ENCODE measurements at regions not wholly inside any gene's neighbourhood (a gene's known extent, or its start where the extent isn't known, plus 50 kb on each side); places are given as distances from the start of the nearest gene placed in this dataset.

DNA sequence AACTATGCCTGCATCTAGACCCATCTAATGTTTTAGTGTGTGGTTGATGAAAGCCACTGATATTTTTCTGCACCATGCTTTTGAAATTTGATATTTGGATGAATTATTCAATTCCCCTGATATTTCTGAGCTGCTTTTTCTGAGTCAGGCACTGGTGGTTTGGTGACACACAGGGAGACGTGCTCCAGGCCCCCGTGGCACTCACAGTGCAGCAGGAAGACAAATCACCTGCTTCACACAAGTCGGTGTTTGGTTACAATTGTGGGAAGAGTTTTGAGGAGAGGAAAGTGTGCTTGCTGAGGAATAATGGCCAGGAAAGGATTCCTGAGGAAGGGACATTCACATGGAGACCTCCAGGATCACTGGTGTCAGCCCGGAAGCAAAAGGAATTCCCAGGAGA lies 179.7 kb downstream of the ACKR3 start:
- intact Hi-C loops (cut with DNase I): loop anchor here (5.0 to 10.0 kb wide), 2 partner anchors 62 to 235 kb away; no protein-coding TSS in a partner anchor
- no peak for ATAC-seq
- no peak for DNase-seq (ENCODE audit: missing footprints)

DNA sequence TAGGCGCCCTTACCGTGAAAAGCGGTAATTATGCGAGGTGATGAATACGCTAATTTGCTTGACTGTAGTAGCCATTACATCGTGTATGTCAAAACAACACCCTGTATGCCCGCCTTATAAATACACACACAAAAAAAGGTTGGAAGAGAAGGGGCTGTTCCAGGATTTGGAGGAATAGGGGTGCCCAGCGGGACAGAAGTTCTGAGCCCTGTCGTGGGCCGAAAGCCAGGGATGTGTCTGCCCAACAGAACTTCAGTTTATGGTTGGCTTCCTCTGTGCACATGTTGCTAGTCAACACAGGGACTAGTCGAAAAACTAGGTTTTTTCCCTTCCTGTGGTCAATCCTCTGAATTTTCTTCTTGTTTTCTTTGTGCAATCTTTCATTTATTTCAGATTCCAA lies 182.5 kb downstream of the ACKR3 start:
- DNase-seq (ENCODE audit: missing footprints) (no peak), ATAC-seq (no peak)
- intact Hi-C loops (cut with DNase I): no loop called here

DNA sequence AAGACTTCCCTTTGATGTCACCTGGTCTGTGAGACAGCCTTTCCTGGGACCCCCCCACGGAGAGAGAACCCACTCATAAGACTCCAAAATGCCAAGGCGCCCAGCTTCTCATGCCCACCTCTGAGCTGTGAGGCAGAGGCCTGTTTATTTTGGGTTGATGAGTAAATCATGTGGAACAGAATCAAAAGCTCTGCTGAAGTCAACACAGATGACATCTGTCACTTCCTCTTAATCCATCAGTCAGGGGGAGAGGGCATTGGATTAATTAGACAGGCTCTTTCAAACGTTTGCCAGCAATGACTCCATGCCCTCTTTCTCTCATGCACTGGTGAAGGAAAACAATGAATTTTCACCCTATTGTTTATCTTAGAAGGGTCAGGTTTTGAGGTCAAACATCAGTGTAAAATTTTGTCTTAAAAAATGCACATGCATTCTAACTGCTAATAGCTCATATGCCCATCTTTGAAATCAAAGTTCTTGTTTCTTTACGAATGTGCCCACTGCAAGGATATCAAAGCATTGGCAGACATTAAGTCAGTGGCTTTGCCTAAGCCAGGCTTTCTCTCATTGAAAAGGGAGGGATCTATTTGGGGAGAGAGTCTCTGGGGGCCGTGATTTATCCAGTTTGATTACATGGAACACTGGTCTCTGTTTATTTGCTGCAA lies 184.1 kb downstream of the ACKR3 start:
- intact Hi-C loops (cut with DNase I): no loop called here
- ATAC-seq (no peak), DNase-seq (ENCODE audit: missing footprints) (no peak)

DNA sequence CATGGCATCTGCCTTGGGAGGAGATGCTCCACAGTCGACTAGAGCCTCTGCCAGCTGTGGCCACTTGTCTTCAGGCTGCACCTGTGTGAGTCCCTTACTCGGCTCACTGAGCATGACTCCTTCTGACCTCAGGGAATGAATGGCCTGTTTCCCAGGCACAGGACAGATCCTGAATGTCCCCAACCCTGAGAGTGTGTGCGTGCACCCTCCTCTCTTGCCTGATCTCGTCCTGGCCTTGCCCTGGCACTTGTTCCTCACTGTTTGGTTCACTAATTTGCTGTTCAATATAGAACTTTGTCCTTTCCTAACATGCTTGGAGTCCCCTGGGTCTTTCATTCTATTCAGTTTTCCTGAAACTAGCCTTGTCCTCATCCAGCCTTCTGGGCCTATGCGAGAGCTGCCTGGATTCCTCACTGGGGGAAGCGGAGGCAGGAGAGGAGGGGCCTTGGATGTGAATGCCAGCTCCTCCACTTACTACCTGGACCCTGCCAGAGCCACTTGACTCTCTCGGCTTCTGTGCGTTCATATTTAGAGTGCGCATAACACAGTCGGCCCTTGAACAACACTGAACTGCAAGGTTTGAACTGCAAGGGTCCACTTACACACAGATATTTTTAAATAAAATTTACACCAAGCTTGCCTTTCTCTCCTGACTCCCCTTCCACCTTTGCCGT lies 184.8 kb downstream of the ACKR3 start:
- DNase-seq (ENCODE audit: missing footprints): no peak
- intact Hi-C loops (cut with DNase I): no loop called here
- no peak for ATAC-seq

DNA sequence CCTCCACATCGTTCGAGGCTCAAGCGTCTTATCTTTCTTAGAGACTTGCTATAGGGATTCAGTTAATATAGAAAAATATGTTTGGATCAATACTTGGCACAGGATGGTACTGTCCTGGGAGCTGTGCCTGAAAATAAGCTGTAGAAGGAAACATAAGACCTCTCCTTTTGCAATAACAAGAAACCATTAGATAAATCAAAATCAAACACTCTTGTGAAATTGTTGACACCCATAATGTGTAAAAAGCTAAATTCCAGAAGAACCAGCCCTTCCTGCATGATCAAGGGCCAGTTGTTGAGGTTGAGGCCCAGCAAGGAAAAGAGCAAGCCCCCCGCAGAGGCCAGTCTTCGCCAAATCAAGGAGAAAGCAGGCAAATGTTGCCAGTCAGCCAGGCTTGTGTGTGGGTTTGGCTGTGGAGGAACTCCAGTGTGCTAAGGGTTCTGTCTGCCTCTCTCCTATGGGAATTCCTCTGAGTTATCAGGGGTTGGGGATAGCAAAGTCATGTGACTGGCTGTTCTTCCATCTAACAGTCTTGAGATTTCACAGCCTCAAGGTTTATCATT lies 185.7 kb downstream of the ACKR3 start:
- ATAC-seq (no peak), DNase-seq (ENCODE audit: missing footprints) (no peak)
- intact Hi-C loops (cut with DNase I): no loop called here

DNA sequence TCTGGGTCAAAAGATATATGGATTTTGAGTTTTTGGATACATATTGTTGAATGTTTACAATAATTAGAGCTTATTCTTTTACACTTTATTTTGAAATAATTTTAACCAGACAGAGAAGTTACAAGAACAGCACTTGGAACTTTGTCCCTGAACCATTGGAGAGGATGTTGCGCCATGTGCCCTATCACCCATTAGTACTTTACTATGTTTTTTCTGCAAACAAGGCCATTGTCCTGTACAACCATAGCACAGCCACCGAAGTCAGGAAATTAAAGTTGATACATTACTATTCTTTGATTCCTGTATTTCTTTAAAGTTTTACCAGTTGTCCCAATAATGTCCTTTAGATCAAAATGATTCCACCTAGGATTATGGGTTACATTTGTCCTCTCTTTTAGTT lies 188.8 kb downstream of the ACKR3 start:
- DNase-seq (ENCODE audit: missing footprints) (no peak), ATAC-seq (no peak)
- intact Hi-C loops (cut with DNase I): no loop called here

DNA sequence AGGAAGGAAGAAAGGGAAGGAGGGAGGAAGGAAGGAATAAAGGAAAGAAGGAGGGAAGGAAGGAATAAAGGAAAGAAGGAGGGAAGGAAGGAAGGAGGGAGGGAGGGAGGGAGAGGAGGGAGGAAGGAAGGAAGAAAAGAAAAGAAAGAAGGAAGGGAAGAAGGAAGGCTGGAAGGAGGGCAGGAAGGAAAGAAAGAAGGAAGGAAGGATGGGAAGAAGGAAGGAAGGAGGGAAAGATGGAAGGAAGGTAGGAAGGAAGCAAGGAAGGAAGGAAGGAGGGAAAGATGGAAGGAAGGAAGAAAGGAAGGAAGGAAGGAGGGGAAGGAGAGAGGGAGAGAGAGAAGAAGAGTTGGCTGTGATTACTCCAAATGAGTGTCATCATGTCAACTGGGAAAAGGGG lies 190.6 kb downstream of the ACKR3 start:
- DNase-seq (ENCODE audit: missing footprints) (no peak), ATAC-seq (no peak)
- intact Hi-C loops (cut with DNase I): no loop called here

DNA sequence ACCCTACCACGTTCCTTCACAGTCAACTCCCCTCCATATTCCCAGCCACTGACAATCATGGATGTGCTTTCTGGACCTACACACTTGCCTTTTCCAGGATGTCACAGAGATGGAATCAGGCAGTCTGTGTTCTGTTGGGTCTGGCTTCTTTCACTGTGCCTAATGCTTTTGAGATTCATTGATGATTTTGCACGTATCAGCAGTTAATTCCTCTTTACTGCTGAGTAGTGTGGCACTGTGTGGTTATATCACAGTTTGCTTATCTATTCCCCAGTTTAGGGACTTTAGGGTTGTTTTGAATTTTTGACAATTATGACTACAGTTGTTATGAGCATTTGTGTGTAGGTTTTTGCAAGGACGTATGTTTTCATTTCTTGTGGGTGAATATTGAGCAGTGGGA lies 191.7 kb downstream of the ACKR3 start:
- intact Hi-C loops (cut with DNase I): no loop called here
- ATAC-seq (no peak), DNase-seq (ENCODE audit: missing footprints) (no peak)

DNA sequence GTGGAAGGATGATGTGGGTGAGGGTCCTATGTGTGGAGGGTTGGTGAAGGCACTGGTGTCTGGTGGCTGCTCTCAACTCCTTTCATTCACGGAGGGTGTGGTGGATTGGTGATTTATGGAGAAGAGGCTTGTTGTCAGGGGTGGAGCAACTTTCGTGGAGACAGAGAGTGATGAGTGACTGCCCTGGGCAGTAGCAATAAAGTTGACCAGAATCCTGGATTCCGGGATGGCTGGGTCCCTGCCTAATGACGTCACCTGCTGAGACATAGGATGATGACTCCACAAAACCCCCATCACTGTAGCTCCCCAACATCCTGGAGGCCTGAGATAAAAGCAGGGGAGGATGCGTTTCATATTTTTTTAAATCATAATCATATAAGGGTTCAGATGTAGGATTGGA lies 193.0 kb downstream of the ACKR3 start:
- no peak for DNase-seq (ENCODE audit: missing footprints)
- intact Hi-C loops (cut with DNase I): no loop called here
- ATAC-seq: no peak

DNA sequence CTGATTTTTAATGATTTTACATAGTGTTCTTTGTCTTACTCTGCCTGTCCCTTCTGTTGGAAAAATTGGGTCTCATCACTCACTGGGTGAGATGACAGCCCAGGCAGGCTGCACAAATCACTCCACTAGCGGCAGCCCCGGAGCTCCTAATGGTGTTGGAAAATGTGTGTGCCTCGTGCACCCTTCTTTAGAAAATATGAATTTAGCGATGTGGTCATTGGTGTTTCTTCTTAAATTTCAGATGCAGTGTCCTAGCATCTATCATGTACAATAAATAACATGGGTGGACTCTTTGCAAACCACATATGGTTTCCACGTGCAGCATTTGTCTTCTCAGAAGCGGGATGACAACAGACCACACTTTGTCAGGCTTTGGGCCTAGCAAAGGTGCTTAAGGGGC lies 194.2 kb downstream of the ACKR3 start:
- no peak for ATAC-seq
- DNase-seq (ENCODE audit: missing footprints): no peak
- intact Hi-C loops (cut with DNase I): no loop called here

DNA sequence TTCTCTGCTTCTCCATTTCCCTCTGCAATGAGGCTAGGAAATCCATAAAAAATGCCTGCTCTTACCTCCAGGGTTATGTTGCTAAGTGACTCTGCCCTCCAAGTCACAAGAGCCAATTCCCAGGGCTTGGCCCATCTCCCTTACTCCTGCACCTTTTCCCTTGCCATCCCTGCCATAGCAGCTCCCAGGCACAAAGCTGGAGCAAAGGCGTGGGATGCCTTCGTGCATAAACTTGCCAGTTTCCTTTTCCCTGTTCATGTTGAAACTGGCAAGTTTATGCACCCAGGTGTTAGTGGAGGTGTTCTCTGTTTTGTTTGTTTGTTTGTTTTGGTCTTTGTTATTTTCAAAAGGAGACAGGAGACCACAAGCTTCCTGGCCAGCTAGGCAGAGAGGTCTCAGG lies 195.1 kb downstream of the ACKR3 start:
- DNase-seq (ENCODE audit: missing footprints) (no peak), ATAC-seq (no peak)
- intact Hi-C loops (cut with DNase I): no loop called here

DNA sequence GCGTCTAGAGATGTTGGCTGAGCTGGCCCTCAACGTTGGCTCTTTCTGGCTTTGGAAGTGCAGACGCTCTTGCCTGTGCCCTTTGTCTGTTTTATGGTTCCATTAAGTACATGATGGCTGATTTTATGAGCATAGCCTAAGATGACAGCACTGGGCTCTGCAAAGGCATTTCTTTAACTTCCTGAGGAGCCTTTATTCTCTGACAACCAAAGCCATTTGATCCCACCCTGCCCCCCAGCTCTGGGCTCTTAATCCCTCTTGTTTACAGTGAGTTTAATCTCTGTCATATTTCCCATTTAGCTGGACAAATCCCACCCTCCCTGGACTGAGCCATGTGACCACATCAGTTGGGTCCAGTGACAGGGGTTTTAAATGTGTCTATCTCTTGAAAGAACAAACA lies 195.9 kb downstream of the ACKR3 start:
- intact Hi-C loops (cut with DNase I): no loop called here
- ATAC-seq: no peak
- no peak for DNase-seq (ENCODE audit: missing footprints)

DNA sequence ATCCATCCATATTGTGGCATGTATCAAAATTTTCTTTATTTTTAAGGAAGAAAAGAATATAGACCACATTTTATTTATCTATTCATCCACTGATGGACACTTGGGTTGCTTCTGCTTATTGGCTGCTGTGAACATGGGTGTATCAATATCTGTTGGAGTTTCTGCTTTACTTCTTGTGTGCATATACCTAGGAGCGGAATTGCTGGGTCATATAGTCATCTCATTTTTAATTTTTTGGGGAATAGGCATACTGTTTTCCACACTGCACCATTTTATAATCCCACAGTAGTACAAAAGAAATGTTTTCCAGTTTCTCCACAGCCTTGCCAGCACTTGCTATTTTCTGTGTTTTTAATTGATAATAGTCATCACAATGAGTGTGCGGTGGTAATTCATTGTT lies 197.2 kb downstream of the ACKR3 start:
- no peak for ATAC-seq
- intact Hi-C loops (cut with DNase I): no loop called here
- no peak for DNase-seq (ENCODE audit: missing footprints)

DNA sequence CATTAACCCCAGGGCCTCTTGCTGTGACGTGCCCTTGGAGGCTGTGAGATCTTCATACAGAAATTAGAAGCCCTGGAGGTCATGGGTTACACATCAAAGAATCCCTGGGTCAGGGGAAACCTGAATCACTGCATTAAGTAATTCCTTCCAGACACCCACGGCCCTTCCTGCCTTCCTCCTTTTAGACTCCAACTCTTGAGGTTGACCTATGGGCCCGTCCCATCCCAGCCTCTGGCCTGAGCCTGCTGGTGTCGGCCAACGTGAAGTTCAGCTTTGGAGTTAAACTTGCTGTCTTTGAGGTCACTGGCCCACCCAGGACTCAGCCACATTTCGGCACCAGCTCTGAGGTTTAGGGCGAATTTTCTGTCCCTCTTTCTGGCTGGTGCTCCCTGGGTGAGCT lies 198.3 kb downstream of the ACKR3 start:
- ATAC-seq (no peak), DNase-seq (ENCODE audit: missing footprints) (no peak)
- intact Hi-C loops (cut with DNase I): no loop called here

DNA sequence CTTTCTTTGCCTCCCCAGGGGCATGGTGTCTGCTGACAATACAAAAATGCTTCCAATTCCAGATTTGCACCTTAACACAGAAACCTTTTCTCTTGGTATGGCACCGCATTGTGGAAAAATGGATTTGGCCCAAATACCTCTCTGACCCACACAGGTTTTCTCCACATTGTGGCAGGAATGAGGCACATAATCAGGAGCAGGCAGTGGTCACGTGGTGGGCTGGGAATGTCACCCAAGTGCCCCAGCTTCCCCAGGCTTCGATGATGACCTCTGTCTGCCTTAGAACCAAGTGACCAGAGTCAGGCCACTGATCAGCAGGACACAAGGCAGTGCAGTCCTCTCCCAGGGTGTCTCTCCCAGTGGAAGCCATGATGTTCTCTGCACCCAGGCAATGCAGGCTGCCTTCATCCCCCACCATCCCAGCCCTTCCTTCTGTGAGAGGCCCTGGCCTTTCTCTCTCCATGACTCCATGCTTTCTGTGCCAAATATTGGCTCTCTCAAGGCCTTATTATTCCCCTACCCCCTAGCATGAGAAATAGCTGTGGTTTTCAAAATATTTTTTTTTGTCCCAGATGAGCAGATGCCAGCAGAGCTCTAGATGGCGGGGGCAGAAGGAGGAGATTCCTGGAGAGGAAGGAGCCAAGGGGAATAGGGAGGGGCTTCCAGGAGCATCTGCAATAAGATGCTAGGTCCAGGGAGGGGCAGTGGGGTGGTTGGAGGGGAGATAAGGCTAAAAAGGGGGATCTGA lies 198.9 kb downstream of the ACKR3 start:
- intact Hi-C loops (cut with DNase I): no loop called here
- DNase-seq (ENCODE audit: missing footprints) (no peak), ATAC-seq (no peak)

DNA sequence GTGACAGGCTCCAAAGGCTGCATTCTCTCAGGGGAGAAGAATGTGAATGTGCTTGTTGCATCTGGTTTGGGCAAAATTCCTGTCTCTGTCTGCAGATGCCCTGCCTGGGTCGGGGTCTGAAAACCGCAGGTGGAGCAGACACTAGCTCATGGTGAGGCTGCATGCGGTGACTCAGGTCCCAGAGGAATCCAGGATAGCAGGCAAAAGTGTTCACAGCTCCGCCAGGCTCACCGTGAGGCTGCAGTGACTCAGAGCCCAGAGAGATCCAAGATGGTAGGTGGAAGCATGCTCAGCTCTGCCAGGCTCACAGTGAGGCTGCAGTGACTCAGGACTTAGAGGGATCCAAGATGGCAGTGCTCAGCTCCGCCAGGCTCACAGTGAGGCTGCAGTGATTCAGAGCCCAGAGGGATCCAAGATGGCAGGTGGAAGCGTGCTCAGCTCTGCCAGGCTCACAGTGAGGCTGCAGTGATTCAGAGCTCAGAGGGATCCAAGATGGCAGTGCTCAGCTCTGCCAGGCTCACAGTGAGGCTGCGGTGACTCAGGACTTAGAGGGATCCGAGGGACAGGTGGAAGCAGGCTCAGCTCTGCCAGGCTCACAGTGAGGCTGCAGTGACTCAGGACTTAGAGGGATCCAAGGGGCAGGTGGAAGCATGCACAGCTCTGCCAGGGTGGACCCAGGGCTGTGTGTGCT lies 200.5 kb downstream of the ACKR3 start:
- no peak for ATAC-seq
- intact Hi-C loops (cut with DNase I): no loop called here
- DNase-seq (ENCODE audit: missing footprints): no peak

DNA sequence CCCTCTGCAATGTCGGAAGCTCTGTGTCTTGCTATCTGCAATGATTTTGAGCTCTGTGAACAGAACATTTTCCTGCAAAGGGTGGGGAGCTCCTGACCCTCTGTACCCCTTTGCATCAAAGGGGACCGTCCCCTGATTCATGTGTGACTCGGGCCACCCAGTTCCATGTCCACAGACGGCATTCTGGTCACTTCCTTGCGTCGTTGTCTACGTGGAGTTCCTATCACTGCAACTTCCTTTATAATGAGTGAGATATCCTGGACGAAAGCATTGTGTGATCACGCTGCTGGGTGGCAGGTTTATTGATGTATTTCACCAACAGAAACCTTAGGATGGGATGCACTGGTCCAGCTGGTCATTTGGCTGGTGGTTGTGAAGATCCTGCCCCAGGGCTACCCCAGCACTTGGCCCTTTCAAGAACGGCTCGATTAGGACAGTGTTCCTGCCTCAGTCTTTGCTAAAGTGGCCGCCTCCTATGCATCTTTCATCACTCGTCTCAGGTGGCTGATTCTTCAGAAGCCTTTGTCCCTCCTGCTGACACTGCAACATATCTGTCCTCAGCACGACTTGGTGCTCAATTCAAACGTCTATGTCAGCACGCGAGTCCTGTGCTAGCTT lies 202.7 kb downstream of the ACKR3 start:
- intact Hi-C loops (cut with DNase I): no loop called here
- ATAC-seq (no peak), DNase-seq (ENCODE audit: missing footprints) (no peak)

DNA sequence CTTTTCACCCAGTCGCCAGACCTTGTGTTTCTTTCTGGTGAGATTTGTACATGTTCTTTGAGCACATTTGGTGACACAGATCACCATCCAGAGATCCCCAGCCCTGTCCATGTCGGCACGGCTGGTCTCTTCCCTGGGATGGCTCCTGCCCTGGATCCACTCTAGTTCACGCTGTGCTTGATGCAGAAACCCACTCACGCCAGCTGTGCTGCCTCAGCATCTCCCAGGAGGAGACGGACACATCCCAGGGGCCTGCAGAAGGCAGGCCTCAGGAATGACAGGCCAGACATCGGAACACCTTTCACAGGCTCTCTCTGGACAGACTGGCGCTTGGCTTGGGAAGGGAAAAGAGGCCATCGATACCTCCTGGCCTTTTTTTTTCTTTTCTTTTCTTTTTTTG lies 203.6 kb downstream of the ACKR3 start:
- no peak for ATAC-seq
- intact Hi-C loops (cut with DNase I): no loop called here
- DNase-seq (ENCODE audit: missing footprints): no peak

DNA sequence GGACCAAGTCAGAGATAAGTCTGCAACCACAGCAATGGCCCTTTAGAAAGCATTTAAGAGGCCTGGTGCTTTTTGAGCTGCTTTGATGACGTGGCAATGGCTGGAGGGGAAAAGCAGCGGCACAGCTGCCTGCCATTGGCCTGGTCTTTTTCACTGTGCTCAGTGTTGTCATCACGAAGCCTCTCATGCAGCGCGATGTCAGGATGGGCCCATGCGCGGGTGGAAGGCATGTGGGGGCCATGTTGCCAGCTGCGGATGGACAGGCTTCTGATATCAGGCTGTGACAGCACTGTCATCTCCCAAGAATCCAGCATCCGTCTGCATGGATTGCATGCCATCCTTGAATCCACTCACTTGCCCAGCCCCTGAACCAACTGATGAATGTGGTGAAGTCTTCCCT lies 204.5 kb downstream of the ACKR3 start:
- intact Hi-C loops (cut with DNase I): no loop called here
- ATAC-seq (no peak), DNase-seq (ENCODE audit: missing footprints) (no peak)

Data from Right ventricle myocardium inferior (tissue), 1 donor.